ENCODE measurements at regions not wholly inside any gene's neighbourhood (a gene's known extent, or its start where the extent isn't known, plus 50 kb on each side); places are given as distances from the start of the nearest gene placed in this dataset.

DNA sequence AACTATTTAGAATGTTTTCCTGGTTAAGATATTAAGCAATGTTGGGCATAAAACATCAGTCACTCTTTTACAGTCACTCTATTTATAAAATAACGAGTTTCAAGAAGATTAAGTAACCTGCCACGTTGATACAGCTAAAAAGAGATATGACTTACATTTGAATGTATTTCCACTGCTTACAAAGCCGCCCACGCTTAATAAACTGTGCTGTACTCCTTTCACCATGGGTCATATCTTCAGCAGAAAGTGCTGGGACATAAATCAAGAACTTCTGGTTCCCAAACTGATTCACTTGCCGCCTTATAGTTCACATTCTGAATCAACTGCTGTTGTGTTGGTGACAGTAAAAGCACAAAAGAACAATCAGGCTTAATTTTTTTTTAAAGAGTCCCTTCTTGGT lies 666.7 kb downstream of the NCAM2 start:
- Mint-ChIP-seq H3K4me3 (no peak overlapping the region), H3K36me3 (ENCODE audit: low read depth) (no peaks in the 10 kb centered on the region), H3K27me3 (no peaks in the 10 kb centered on the region), H3K9me3 (peaks cover 2% of the 10 kb centered on the region), H3K27ac (no peak overlapping the region), H3K4me1 (ENCODE audit: low read depth) (no peaks in the 10 kb centered on the region)
- POLR2A ChIA-PET = no interaction called here
- TF ChIP-seq, protein P1, sequence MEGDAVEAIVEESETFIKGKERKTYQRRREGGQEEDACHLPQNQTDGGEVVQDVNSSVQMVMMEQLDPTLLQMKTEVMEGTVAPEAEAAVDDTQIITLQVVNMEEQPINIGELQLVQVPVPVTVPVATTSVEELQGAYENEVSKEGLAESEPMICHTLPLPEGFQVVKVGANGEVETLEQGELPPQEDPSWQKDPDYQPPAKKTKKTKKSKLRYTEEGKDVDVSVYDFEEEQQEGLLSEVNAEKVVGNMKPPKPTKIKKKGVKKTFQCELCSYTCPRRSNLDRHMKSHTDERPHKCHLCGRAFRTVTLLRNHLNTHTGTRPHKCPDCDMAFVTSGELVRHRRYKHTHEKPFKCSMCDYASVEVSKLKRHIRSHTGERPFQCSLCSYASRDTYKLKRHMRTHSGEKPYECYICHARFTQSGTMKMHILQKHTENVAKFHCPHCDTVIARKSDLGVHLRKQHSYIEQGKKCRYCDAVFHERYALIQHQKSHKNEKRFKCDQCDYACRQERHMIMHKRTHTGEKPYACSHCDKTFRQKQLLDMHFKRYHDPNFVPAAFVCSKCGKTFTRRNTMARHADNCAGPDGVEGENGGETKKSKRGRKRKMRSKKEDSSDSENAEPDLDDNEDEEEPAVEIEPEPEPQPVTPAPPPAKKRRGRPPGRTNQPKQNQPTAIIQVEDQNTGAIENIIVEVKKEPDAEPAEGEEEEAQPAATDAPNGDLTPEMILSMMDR (IDR thresholded peaks at IDR 0.05) = no peak
- DNase-seq (no peak), ATAC-seq (no peak)
- CTCF ChIA-PET = no interaction called here
- intact Hi-C loops (cut with micrococcal nuclease) = no loop called here

DNA sequence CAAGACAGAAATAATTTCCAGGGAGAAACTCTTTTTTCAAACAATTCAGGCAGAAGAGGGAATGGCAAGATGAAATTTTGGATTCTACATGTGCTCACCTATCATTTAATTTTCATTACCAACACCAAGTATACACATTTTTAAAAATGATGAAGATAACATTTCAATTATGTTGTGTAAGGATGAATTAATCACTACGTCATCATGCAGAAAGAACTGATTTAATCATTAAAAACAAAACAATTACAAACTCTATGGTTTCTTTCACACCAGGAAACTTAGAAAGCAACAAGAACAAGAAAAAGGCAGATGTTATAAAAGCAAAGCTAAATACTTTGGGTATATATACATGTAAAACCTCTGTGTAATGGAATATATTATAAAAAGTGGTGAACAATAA lies 668.5 kb downstream of the NCAM2 start:
- CTCF ChIA-PET = no interaction called here
- ATAC-seq = no peak
- no peaks in the 10 kb centered on the region for H3K27me3 Mint-ChIP-seq

DNA sequence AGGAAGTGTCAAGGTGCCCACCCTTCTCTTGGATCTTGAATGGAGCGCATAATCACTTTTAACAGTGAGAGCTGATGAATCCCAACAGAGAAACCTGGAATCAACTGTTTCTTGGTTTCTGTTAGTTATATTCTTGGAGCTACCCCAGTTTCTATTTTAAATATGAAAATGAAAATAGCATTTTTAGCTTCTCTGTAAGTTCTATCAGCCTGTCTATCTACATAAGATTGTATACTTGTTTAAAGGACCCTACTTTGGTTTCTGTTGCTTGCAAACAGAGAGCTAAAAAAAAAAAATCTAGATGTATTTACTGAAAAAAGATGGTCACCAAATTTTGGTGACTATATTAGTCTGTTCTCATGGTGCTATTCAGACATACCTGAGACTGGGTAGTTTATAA lies 670.0 kb downstream of the NCAM2 start:
- Mint-ChIP-seq H3K9me3 (peaks cover 3% of the 10 kb centered on the region), H3K4me1 (ENCODE audit: low read depth) (no peaks in the 10 kb centered on the region), H3K36me3 (ENCODE audit: low read depth) (no peaks in the 10 kb centered on the region), H3K4me3 (no peak overlapping the region), H3K27ac (no peak overlapping the region), H3K27me3 (no peaks in the 10 kb centered on the region)
- no peak for DNase-seq
- ATAC-seq = no peak
- CTCF ChIA-PET = no interaction called here
- POLR2A ChIA-PET = no interaction called here
- intact Hi-C loops (cut with micrococcal nuclease) = no loop called here
- TF ChIP-seq, protein P1 (IDR thresholded peaks at IDR 0.05) = no peak

More for the DNA sequence above, 668.5 kb downstream of the NCAM2 start:
- H3K36me3 Mint-ChIP-seq (ENCODE audit: low read depth) = no peaks in the 10 kb centered on the region
- no peak overlapping the region for H3K4me3 Mint-ChIP-seq
- POLR2A ChIA-PET = no interaction called here
- TF ChIP-seq, protein P1 (IDR thresholded peaks at IDR 0.05) = no peak
- H3K9me3 Mint-ChIP-seq = peaks cover 3% of the 10 kb centered on the region
- H3K27ac Mint-ChIP-seq = no peak overlapping the region
- no peaks in the 10 kb centered on the region for H3K4me1 Mint-ChIP-seq (ENCODE audit: low read depth)
- DNase-seq = no peak
- intact Hi-C loops (cut with micrococcal nuclease) = no loop called here

DNA sequence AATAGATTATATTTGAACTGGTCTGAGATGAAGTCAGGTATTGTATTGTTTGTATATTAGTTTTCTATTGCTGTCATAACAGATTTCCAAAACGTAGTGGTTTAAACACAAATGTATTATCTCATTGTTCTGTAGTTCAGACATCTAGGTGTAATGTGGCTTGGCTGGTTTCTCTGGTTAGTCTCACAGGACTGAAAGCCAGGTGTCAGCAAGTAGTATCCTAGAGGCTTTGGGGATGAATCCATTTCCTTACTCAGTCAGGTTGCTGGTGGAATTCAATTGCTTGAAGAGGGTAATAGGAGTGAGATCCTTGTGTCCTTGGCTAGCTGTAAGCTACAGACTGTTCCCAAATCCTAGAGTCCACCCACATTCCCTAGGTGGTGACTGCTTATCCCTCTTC lies 675.8 kb downstream of the NCAM2 start:
- CTCF ChIA-PET = no interaction called here
- Mint-ChIP-seq H3K27me3 (no peaks in the 10 kb centered on the region), H3K9me3 (peaks cover 5% of the 10 kb centered on the region), H3K4me1 (ENCODE audit: low read depth) (no peaks in the 10 kb centered on the region), H3K27ac (no peak overlapping the region), H3K4me3 (no peak overlapping the region), H3K36me3 (ENCODE audit: low read depth) (no peaks in the 10 kb centered on the region)
- ATAC-seq = no peak
- TF ChIP-seq, protein P1 (IDR thresholded peaks at IDR 0.05) = no peak
- intact Hi-C loops (cut with micrococcal nuclease) = no loop called here
- DNase-seq = no peak
- POLR2A ChIA-PET = no interaction called here

DNA sequence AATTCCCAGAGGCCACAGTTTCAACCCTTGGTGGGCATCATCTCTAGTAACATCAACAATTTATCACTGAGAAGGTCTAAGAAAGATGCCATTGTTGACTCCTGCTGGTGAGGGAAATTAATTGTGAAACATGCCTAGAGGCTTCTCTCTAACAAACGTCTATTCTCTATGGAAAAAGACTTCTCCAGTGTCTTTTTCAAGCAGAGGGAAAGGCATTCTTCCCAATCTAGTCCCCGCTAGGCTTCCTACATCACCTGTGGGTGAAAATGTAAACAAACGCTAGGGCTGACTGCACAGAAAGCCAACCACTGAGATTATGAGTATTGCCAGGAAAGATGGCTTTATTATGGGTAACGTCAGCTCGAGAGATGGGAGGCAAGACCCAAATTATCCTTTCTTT lies 677.4 kb downstream of the NCAM2 start:
- H3K27ac Mint-ChIP-seq = no peak overlapping the region
- H3K4me3 Mint-ChIP-seq = no peak overlapping the region
- intact Hi-C loops (cut with micrococcal nuclease) = no loop called here
- no peaks in the 10 kb centered on the region for H3K4me1 Mint-ChIP-seq (ENCODE audit: low read depth)
- TF ChIP-seq, protein P1 (IDR thresholded peaks at IDR 0.05) = no peak
- no peak for ATAC-seq
- no peak for DNase-seq
- no peaks in the 10 kb centered on the region for H3K27me3 Mint-ChIP-seq
- H3K36me3 Mint-ChIP-seq (ENCODE audit: low read depth) = no peaks in the 10 kb centered on the region
- CTCF ChIA-PET = no interaction called here
- H3K9me3 Mint-ChIP-seq = peaks cover 5% of the 10 kb centered on the region
- POLR2A ChIA-PET = no interaction called here
